Fibroblast of skin of right biceps (primary cell): ENCODE measurements at regions not wholly inside any gene's neighbourhood (a gene's known extent, or its start where the extent isn't known, plus 50 kb on each side); places are given as distances from the start of the nearest gene placed in this dataset.
"Not testable (repeated sequence)": the region's sequence is repeated elsewhere in the genome, so short reads cannot be mapped to it uniquely, and the experiment has no call there.

Source experiments
- DNase-seq: peaks from one replicate; pipeline ENCODE4 v3.0.0-alpha.2; 2013

DNA sequence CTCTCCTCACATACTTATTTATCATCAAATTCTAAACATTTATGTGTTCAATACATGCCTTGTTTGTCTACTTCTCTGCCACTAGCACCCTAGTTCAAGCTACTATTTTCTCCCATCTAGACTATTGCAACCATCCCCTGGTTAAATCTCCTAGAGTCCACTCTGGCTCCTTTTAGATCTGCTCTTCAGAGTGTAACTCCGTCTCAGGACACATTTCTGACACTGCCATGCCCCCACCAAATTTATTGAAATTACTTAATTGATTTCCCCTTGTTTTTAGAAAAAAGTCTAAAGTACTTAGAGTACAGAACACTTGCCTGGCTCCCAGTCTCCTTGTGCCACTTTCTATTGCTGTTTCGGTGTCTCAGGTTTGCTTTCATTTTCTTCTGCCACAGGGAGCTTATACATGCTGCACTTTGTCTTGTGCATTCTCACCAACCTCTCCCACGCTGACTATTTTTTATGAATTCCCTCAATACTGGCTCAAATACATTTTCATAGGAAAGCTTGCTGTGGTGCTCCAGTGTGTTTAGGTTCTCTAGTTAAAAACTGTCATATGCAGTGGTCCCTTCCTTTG lies 792.3 kb downstream of the DIPK2A start:
- no peak for DNase-seq

DNA sequence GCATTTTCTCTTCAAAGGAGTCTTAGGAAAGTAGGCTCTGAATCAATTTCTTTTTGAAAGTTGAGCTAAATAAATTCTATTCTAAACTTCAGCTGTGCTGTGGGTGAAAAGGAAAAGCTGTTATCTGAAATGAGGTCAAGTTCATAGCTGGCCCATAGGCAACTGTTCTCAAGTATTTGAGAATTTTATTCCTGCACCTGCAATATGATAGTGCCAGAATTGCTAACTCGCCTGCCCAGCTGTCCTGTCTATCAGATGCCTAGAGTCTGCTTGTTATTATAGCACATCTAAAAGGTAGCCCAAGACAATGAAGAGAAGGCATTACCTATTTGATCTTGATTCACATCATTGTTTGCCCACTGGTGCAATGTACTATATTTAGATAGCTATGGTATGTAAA lies 798.7 kb downstream of the DIPK2A start:
- DNase-seq, result no peak

DNA sequence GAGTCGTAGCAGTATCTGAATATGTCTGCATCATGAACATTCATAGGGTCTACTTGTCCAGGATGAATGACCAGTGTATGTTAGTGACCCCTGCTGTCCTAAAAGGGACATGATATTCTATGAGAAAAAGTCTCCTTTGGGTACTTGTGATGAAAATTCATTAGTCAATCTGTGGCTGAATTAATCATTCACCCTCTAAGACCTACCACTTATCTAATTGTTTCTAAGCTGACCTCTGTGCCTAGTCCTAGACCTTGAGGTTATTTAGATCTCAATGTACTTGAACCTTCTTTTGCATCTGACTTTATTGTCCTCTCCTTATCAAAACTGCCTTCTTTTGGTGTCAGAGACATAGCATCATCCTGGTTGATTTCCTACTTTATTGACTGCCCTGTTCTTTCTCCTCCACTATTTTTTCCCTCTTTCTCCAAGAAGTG lies 799.3 kb downstream of the DIPK2A start:
- peak; percentile 47 for DNase-seq

DNA sequence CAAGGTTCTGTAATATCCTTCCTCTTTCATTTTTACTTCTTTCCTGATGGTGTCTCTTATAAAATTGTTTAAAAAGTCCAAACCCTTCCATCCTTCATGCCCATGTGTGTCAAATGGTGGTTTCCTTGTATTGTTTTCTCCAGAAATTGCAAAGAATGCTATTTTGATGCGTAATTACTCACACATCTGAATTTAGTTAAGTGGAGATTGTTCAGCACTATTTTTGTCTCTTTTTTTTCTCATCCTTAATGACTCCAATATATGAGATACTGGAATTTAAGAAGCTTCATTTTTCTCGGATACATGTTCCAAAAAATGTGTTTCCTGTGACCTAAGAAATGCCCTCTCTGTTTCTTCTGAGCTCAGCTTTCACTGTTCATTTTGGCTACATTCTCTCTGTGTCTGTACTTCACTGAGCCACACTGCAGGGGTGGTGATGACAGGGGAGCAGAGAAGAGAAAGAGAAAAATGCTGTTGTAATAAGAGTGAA lies 799.8 kb downstream of the DIPK2A start:
- peak; percentile 88 for DNase-seq

DNA sequence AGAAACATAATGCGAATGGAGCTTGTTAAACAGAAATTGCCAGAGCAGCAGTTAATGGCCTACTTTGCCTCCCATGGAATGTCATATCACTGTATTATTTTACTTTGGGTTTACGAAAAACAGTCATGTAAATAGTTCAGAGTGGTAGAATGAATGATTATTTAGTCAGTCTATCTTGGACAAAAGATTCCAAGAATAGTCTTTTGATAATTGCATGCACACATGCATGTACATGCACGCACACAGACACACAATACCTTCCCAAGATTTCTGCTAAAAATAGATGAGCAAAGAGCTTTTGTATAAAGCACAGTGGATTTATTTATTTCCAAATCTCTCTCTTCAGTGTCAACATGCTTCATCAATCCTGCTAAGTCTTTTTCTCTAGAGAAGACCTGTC lies 800.7 kb downstream of the DIPK2A start:
- DNase-seq, result no peak

DNA sequence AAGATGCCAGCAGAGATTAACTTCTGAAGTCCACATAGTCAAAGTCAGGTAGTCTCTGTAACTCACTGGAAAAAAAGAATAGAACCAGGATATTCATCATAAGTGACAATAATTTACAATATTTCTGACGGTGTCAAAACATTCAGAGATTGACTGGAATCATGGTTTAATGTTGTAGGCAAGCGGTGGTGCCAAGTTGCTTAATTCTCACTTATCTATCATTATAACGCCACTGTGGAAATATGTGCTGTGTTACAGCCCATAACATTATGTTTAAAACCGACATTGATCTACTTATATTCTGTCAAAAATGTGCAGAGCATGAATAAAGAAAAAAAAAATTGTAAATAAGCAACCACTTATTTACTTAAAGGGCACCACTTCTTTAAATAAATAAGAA lies 801.7 kb downstream of the DIPK2A start:
- no peak for DNase-seq

DNA sequence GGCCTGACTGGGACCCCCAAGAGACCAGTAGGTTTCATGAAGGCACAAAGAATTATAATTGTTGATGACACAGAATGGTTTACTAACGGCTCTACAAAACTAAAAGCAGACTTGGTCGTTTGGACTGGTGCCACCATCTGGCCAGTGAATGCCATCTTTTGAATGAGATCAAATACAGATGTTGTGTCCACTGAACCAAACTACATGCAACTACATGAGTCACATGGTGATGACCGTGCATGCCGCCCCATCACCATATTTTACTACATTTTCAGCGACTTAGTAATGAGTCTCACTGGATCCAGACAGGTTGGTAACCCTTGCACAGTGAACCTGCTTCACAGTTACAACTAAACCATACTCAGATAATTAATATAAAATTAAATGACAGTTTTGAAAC lies 803.3 kb downstream of the DIPK2A start:
- peak; percentile 54 for DNase-seq

DNA sequence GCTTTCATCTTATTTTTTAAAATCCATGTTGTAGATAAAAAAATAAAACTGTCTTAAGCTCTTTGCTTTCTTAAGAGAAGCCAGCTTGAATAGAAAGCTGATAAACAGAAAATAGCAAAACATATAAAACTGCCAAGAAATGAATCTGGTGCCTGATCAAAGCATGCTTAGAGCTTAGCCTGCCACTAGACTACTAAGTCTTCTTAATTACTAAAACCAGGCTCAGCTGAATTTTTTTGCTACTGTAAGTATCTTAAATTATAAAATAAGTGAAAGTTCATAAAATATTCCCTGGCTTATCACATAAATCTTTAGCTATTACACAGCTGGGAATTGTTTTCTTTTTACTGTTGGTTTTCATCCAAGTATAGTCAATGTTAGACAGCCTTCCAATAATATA lies 803.9 kb downstream of the DIPK2A start:
- DNase-seq, result no peak

DNA sequence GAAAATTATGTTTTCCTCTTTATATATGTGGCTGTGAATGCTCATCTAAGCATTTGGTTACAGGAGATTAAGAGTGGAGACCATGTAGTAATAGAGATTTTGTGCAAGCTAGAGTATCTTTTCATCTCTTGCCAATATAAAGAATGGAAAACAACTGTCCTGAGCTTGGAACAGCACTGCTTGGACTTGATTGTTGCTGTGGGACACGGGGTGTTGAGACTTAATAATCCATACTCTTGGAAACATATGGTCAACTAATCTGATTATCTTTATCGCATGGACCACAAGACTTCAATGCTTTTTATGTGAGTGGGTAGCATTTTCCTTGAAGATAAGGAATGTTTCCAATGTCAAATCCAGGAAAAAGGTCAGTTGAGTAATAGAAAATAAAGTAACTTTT lies 806.3 kb downstream of the DIPK2A start:
- DNase-seq, result no peak

DNA sequence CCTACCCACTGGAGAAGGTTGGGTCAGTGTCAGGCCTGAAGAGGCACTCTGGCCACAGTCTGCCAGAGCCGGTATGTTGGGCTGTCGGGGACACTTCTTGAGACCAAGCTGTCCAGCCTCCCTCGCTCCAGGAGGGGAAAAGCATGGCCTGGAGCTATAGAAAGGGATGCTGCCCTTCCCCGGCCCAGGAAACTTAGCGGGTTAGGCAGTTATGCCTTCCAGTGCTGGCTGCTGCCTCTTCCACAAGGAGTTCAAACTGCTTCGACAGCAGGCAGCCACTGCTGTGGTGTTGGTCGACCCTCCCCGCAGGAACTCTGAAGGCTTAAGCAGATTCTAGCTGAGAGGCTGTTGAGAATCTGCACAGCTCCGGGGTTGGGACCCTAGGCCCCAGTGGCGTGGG lies 819.4 kb downstream of the DIPK2A start:
- DNase-seq, result no peak

DNA sequence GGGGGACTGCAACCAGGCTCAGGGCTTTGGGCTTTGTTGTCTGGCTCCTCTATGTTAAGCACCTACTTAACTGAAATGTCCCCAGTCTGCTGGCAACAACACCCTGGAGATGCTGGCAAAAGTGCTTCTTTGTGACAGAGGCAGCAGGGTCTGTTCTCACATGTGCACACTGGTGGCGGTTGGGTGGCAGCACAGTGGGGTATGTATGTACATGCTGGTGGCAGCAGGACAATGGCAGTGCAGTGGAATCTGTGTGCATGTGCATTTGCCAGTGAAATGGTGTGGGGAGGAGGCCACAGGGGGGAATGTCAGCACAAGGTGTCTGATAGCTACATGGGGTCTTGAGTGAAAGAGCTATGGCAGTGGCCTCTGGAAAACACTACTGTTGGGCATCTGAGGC lies 830.3 kb downstream of the DIPK2A start:
- no peak for DNase-seq

DNA sequence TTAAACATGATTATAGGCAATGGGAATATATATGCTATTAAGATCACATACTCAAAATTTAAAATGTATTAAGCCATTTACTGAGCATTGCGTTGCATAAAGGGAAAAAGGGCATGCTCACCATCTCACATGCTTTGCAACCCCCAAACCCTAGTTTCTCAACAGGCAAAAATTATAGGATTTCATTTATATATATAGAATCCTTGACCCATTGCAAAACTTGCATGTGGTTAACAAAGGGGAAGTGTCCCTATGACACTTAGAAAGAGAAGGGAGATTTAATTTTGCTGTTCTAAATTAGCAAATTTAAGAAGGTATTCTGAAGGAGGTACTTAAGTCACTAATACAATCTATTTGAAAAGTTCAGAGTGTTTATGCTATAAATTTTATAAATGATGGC lies 837.8 kb downstream of the DIPK2A start:
- DNase-seq, result no peak

DNA sequence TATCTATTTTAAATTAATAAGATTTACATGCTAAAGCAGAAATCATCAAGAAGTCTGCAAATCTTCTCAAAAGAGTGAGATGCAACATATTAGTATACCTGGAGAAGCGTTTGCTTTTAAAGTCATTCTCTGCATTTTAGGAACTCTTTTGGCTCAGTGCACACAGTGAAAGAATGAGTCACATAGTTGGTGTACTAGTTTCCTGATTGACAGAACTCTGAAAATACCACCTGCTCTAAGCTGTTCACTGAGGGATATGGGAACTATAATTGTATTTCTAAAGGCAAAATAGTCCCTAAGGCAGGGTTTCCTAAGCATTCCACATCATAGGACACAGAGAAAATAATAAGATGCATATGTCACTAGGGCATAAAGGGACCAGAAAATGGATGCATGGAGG lies 838.5 kb downstream of the DIPK2A start:
- no peak for DNase-seq

DNA sequence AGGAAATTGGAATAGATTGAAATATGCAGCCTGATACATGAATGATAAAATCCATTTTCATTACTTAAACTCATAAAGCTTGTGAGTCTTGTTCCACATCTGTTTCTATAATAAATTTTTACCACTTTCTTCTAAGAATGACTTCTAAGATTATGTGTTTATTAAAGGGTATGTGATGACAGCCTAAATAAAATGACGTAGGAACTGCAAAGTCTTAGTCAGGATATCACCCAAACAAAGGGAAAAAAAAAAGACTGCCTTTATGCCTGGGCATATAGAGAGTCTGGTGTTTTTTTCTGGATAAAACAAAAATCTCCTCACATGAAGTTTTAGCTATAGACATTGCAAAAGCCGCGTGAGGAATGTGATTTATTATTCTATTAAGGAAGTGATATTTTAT lies 844.0 kb downstream of the DIPK2A start:
- peak; percentile 33 for DNase-seq

DNA sequence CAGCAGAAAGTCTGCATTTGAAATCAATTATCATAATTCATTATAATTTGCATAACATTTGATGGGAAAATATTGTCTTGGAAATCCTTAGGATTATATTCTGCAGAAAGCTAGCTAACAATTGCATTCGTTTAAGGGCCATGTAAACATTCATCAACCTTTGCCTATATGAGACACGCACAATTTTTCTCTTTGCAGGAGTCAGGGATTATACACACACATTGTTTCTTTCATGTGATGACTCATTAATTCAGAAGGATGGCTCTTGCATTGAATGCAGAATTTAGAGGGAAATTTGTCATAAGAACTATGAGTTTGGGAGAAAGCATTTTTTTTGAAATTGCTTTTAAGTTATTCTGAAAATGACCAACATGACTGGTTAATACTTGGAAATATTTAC lies 844.7 kb downstream of the DIPK2A start:
- DNase-seq, result peak; percentile 64

DNA sequence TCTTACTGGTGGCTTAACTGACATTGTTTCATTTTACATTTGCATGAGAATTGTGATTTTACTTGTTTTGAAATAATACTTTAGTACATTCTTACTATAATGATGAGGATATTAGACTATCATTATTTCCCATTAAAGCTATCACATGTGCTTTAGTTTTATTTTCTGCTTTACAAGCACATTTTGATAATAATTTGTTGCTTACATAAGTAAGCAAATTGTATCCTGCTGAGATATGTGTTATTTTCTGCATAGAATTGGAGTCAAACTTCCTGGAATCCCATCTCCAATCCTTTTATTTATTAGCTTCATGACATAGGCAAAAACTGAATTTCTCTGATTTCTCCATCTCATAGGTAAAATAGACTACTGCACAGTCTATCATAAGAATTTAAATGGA lies 847.4 kb downstream of the DIPK2A start:
- no peak for DNase-seq

DNA sequence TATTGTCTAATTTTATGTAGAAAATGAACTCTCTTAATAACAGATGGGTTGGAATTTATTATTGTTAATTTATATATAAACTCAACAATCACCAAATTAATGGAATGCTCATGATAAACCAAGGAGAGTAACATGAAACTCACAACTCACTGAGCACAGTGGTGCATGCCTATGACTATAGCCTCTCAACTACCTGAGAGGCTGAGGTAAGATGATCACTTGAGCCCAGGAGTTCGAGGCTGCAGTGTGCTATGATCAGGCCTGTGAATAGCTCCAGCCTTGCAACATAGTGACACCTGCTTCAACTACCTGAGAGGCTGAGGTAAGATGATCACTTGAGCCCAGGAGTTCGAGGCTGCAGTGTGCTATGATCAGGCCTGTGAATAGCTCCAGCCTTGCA lies 848.6 kb downstream of the DIPK2A start:
- not testable (repeated sequence) for DNase-seq

DNA sequence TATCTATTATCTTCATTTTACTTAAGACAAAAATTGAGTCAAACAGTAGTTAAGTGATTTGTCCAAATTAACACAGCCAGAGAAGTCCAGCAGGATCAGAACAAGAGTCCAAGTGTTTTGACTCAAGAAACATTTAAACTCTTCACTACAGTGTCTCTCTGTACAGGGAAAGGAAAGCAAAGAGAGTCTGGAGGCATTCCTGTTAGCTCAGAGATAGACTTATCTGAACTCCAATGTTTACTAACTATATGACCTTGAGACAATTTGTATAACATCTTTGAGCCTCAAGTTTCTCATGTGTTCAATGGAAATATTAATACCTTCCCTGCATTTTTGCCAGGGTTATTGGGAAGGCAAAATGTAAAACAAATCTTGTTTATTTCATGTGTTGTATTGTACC lies 849.1 kb downstream of the DIPK2A start:
- no peak for DNase-seq

DNA sequence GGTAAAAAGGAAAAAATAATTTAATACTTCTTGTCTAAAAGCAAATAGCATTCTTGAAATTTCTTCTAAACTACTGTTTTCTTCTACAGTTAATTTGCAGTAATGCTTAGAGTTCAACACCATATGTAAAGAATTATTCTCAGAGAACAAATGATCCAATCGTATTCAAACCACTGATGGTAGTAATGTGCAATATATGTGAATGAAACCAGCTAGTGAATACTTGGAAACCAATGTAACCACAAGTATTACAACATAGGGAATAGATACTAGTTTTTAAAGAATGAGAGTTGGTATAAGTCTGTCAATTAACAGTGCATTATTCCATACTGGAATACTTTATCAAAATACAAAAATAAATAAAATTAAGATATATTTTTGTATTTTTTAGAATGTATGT lies 850.0 kb downstream of the DIPK2A start:
- peak; percentile 91 for DNase-seq

DNA sequence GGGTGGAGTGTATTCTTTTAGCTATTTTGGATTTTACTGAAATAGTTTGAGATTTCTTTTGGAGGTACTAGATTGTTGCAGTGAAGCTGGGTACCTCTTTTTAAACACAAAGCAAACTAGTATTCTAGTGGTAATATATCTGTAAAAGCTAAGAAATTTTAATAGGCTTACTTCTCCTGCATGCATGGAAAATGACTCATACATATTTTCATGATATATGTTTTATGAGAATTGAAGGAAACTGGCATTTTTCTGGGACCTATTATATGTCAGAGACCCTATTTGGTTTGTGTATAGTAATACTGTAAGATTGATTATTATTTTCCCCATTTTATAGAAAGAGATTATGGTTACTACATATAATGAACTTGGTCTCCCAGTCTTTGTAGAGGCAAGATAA lies 851.0 kb downstream of the DIPK2A start:
- peak; percentile 65 for DNase-seq

DNA sequence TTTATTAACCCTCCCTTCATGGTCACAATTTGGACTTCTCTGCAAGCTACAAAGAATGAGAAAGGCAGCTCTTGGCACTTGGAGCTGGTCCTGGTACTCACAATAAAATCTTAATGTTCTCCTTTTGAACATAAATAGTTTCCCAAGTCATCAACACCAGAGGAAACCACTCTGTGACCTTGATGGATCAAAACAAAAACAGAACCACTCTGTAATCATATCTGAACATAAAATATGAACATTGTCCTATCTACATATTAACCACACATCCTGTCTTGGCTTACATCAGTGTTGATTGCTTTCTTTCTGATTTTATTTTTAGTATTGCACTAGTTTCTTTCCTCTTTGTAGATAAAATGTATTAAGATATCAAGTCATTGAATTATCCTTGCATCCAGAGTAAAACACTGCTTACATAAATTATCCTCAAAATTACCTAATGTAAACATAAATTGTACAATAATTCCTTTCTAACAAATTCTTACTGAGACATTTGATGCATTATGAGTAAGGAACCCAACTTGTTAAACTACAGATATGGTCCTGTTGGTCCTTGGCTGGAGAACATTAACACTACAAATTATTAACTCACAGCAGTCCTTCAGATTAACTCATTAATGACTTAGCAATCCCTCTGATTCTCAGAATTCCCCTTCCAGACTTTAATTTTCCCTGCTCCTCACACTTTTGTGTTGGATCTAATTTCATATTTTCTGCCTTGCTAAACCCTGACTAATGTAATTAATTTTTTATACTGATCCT lies 860.5 kb downstream of the DIPK2A start:
- no peak for DNase-seq

DNA sequence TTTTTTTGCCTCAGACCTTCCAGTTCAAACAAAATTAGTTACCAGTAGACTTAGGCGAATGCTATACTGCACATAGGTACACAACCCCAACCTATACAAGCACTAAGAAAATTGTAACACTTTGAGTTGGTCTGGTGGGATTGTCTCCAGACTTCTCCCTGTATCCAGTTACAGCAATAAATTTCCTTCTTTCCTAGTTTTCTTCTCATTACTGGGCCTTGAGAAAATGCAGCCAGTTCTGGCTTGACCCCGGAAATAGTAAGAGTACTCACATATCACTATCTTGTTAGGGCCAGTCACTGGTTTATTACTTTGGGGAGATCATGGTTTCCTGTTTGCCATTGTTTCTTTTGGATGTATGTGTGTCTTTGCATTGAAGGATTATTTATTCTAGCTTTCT lies 868.4 kb downstream of the DIPK2A start:
- DNase-seq, result no peak

DNA sequence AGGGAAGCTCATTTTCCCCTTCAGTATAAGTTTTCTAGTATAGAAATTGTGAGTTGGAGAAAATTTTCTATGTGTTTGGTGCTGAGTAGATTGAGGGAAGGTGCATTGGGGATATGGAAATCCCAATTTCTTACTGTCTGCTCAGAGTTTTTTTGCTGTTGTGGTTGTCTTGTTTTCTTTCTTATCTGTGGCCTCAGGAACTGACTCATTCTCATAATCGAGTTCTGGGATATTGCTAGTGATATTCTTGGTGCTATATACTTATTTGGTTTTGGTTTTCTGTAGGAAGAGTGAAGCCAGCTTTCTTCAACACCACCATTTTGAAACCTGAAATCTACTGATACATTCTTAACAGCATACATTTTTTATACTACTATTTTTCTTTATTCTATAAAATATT lies 869.2 kb downstream of the DIPK2A start:
- no peak for DNase-seq

DNA sequence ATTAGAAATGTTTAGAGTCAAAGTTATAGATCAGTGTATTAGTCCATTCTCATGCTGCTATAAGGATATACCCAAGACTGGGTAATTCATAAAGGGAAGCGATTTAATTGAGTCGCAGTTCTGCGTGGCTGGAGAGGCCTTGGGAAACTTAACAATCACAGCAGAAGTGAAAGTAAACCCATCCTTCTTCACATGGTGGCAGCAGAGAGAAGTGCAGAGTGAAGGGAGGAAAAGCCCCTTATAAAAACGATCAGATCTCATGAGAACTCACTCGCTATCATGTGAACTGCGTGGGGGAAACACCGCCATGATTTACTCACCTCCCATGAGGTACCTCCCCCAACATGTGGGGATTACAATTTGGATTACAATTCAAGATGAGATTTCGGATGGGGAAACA lies 871.5 kb downstream of the DIPK2A start:
- no peak for DNase-seq

DNA sequence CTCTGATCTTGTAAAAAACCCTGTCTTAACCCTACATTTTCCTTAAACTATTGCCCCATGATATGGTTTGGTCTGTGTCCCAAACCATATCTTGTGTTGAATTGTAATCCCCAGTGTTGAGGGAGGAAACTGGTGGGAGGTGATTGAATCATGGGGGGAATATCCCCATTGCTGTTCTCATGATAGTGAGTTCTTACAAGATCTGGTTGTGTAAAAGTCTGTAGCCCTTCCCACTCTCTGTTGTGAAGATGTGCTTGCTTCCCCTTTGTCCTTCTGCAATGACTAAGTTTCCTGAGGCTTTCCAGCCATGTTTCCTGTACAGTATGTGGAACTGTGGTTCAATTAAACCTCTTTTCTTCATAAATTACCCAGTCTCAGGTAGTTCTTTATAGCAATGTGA lies 881.4 kb downstream of the DIPK2A start:
- DNase-seq, result no peak
